ENCODE measurements at regions not wholly inside any gene's neighbourhood (a gene's known extent, or its start where the extent isn't known, plus 50 kb on each side); places are given as distances from the start of the nearest gene placed in this dataset.

DNA sequence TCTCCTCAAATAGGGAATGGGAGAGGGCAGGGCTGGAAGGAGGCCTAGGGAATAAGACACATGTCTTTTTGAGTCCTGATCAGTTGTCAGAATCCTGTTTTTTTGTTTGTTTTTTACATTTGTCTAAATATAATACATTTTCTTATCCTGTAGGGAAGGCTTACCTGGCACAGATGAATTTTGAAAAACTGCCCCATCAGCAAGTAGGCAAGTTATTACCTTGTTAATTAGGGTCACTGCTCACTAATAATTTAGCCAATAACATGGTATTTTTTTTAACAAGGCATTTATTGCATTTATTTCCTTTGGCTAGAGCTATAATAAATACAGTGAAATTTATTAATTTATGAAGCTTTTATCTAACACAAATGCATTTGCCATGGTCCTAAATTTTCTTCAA lies 423.2 kb upstream of the ONECUT1 start (continued):
- no peak for TF ChIP-seq ZNF318 (IDR thresholded peaks at IDR 0.05; ENCODE audit: borderline replicate concordance in 1 of 2, low read depth in 1 of 2)
- TF ChIP-seq GABPB2 (CRISPR knock-in tag; conservative IDR thresholded peaks at IDR 0.05) = no peak
- TF ChIP-seq ZZZ3 (IDR thresholded peaks at IDR 0.05) = no peak
- no peak for TF ChIP-seq HIVEP1 (CRISPR knock-in tag; IDR thresholded peaks at IDR 0.05)
- no peak for TF ChIP-seq HEY1 (CRISPR knock-in tag; IDR thresholded peaks at IDR 0.05; ENCODE audit: borderline replicate concordance)
- TF ChIP-seq ZNF586 (CRISPR knock-in tag; conservative IDR thresholded peaks at IDR 0.05) = no peak
- no peak for TF ChIP-seq BMI1 (IDR thresholded peaks at IDR 0.05; ENCODE audit: low read length)
